GM19238 (cell line): ENCODE measurements at regions not wholly inside any gene's neighbourhood (a gene's known extent, or its start where the extent isn't known, plus 50 kb on each side); places are given as distances from the start of the nearest gene placed in this dataset.
A peak's percentile ranks its signal among the peaks of the same experiment; 100 is the strongest.
"Not testable (repeated sequence)": the region's sequence is repeated elsewhere in the genome, so short reads cannot be mapped to it uniquely, and the experiment has no call there.

Source experiments
- DNase-seq: peaks from one replicate; pipeline ENCODE4 v3.0.0; 2011; ENCODE audit warnings: low spot score; ENCODE audit not compliant: insufficient read length

GRCh38 chr6:134436950-134437349 lies 119.0 kb upstream of the SGK1 start:
- DNase-seq = no peak

GRCh38 chr6:134436281-134436815 lies 118.4 kb upstream of the SGK1 start:
- peak; percentile 30 for DNase-seq

- DNase-seq = no peak
Measured at GRCh38 chr6:134435814-134436280, 117.9 kb upstream of the SGK1 start.

GRCh38 chr6:134434019-134434942 lies 116.4 kb upstream of the SGK1 start:
- DNase-seq = no peak

- DNase-seq = no peak
Measured at GRCh38 chr6:134432036-134432435, 114.1 kb upstream of the SGK1 start.

GRCh38 chr6:134431421-134431859 lies 113.5 kb upstream of the SGK1 start:
- no peak for DNase-seq

GRCh38 chr6:134429861-134430380 lies 112.0 kb upstream of the SGK1 start:
- DNase-seq = no peak

- DNase-seq = no peak
Measured at GRCh38 chr6:134427721-134428120, 109.8 kb upstream of the SGK1 start.

- DNase-seq = no peak
Measured at GRCh38 chr6:134426623-134427022, 108.7 kb upstream of the SGK1 start.

GRCh38 chr6:134425917-134426316 lies 108.0 kb upstream of the SGK1 start:
- DNase-seq = not testable (repeated sequence)

GRCh38 chr6:134425513-134425912 lies 107.6 kb upstream of the SGK1 start:
- no peak for DNase-seq

- DNase-seq = no peak
Measured at GRCh38 chr6:134424798-134425170, 106.9 kb upstream of the SGK1 start.

- DNase-seq = no peak
Measured at GRCh38 chr6:134424165-134424797, 106.4 kb upstream of the SGK1 start.

GRCh38 chr6:134422426-134423231 lies 104.7 kb upstream of the SGK1 start:
- DNase-seq = no peak

- DNase-seq = no peak
Measured at GRCh38 chr6:134421501-134421900, 103.6 kb upstream of the SGK1 start.

GRCh38 chr6:134420614-134421181 lies 102.8 kb upstream of the SGK1 start:
- DNase-seq = no peak

- DNase-seq = no peak
Measured at GRCh38 chr6:134419716-134420115, 101.8 kb upstream of the SGK1 start.

GRCh38 chr6:134416418-134417154 lies 98.7 kb upstream of the SGK1 start:
- DNase-seq = no peak

- no peak for DNase-seq
Measured at GRCh38 chr6:134415656-134416055, 97.7 kb upstream of the SGK1 start.

- DNase-seq = no peak
Measured at GRCh38 chr6:134415194-134415593, 97.3 kb upstream of the SGK1 start.
